ENCODE measurements at regions not wholly inside any gene's neighbourhood (a gene's known extent, or its start where the extent isn't known, plus 50 kb on each side); places are given as distances from the start of the nearest gene placed in this dataset.
"Not testable (repeated sequence)": the region's sequence is repeated elsewhere in the genome, so short reads cannot be mapped to it uniquely, and the experiment has no call there.

DNA sequence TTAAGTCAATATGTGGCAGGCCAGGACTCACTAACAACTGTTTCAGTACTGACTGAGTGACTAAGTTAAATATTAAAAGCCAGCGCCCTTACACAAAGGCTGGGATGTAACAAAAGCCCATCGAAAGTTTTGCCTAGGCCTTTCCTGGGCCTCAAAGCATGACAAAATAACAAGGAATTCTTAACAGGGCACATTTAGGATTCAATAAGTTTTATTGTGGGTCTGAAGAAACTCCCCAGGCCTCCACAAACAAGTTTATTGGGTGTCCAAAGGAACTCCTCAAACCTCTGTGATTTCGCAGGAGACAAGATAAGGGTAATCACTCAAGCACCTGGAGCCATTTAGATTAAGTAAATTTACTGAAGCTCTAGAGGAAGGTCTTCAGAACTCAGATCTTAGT lies 130.7 kb upstream of the SGCG start:
- Histone ChIP-seq H3K9ac (ENCODE audit: low read length) (no peak overlapping the region), H3K9me2 (ENCODE audit: insufficient read depth) (no peaks in the 10 kb centered on the region), H3K4me2 (ENCODE audit: low read length) (no peak overlapping the region), H3K27me3 (ENCODE audit: insufficient read depth, low read length) (no peaks in the 10 kb centered on the region), H2AFZ (ENCODE audit: low read depth, low read length, poor library complexity, severe bottlenecking) (no peak overlapping the region), H4K20me1 (ENCODE audit: insufficient read depth) (no peaks in the 10 kb centered on the region), H3K27ac (ENCODE audit: low read depth, low read length) (no peak overlapping the region), H3K79me2 (ENCODE audit: insufficient read depth, low read length) (no peaks in the 10 kb centered on the region), H3K9me3 (ENCODE audit: control insufficient read depth in 1 of 2, insufficient read depth in 1 of 2, low read depth in 1 of 2, low read length in 2 of 2) (no peaks in the 10 kb centered on the region), H3K4me1 (ENCODE audit: control insufficient read depth in 1 of 2, insufficient read depth in 2 of 2, low read length in 2 of 2) (no peaks in the 10 kb centered on the region), H3K36me3 (ENCODE audit: control insufficient read depth in 1 of 2, insufficient read depth in 2 of 2, low read length in 2 of 2) (no peaks in the 10 kb centered on the region), H3K4me3 (replicated peaks in 1 of 2; ENCODE audit: low read depth in 1 of 2, low read length in 2 of 2) (no peak overlapping the region)
- ATAC-seq: no peak
- RAD21 ChIA-PET (ENCODE audit: low non-redundant PET in 1 of 2, low total read pairs in 2 of 2, uncharacterized antibody in 2 of 2, unreplicated experiment in 2 of 2): no interaction called here
- DNase-seq (ENCODE audit: low read depth, low spot score): no peak
- POLR2A ChIA-PET: no interaction called here
- TF ChIP-seq CTCF (IDR thresholded peaks at IDR 0.05 in 2 of 3, conservative IDR thresholded peaks at IDR 0.05 in 1 of 3; ENCODE audit: borderline replicate concordance in 1 of 3, insufficient read depth in 1 of 3, low read depth in 2 of 3, low read length in 2 of 3) (no peak), EZH2 (IDR thresholded peaks at IDR 0.05) (no peak), ELF1 (IDR thresholded peaks at IDR 0.05; ENCODE audit: borderline replicate concordance, low read depth) (no peak), ATF3 (IDR thresholded peaks at IDR 0.05) (no peak)
- TF ChIP-seq, protein P1, sequence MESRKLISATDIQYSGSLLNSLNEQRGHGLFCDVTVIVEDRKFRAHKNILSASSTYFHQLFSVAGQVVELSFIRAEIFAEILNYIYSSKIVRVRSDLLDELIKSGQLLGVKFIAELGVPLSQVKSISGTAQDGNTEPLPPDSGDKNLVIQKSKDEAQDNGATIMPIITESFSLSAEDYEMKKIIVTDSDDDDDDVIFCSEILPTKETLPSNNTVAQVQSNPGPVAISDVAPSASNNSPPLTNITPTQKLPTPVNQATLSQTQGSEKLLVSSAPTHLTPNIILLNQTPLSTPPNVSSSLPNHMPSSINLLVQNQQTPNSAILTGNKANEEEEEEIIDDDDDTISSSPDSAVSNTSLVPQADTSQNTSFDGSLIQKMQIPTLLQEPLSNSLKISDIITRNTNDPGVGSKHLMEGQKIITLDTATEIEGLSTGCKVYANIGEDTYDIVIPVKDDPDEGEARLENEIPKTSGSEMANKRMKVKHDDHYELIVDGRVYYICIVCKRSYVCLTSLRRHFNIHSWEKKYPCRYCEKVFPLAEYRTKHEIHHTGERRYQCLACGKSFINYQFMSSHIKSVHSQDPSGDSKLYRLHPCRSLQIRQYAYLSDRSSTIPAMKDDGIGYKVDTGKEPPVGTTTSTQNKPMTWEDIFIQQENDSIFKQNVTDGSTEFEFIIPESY (IDR thresholded peaks at IDR 0.05; ENCODE audit: extremely low read depth, insufficient replicate concordance, low read length): no peak
- CTCF ChIA-PET: no interaction called here
- intact Hi-C loops (cut with micrococcal nuclease): no loop called here
- BruUV-seq (replicated peaks): no TSS peak

GRCh38 chr13:23053711-23054110 lies 127.1 kb upstream of the SGCG start:
- H3K9ac ChIP-seq (ENCODE audit: low read length); H3K9me2 ChIP-seq (ENCODE audit: insufficient read depth); CTCF ChIA-PET; RAD21 ChIA-PET (ENCODE audit: low non-redundant PET in 1 of 2, low total read pairs in 2 of 2, uncharacterized antibody in 2 of 2, unreplicated experiment in 2 of 2); H3K9me3 ChIP-seq (ENCODE audit: control insufficient read depth in 1 of 2, insufficient read depth in 1 of 2, low read depth in 1 of 2, low read length in 2 of 2); H4K20me1 ChIP-seq (ENCODE audit: insufficient read depth); H2AFZ ChIP-seq (ENCODE audit: low read depth, low read length, poor library complexity, severe bottlenecking); ATAC-seq; H3K4me2 ChIP-seq (ENCODE audit: low read length); BruUV-seq (replicated peaks); H3K4me3 ChIP-seq (replicated peaks in 1 of 2; ENCODE audit: low read depth in 1 of 2, low read length in 2 of 2); POLR2A ChIA-PET; H3K4me1 ChIP-seq (ENCODE audit: control insufficient read depth in 1 of 2, insufficient read depth in 2 of 2, low read length in 2 of 2); intact Hi-C loops (cut with micrococcal nuclease); H3K79me2 ChIP-seq (ENCODE audit: insufficient read depth, low read length); H3K27me3 ChIP-seq (ENCODE audit: insufficient read depth, low read length); DNase-seq (ENCODE audit: low read depth, low spot score); H3K27ac ChIP-seq (ENCODE audit: low read depth, low read length); H3K36me3 ChIP-seq (ENCODE audit: control insufficient read depth in 1 of 2, insufficient read depth in 2 of 2, low read length in 2 of 2): not testable (repeated sequence)

All from HCT116 (cell line).